HG03159 (cell line): ENCODE measurements at regions not wholly inside any gene's neighbourhood (a gene's known extent, or its start where the extent isn't known, plus 50 kb on each side); places are given as distances from the start of the nearest gene placed in this dataset.
A peak's percentile ranks its signal among the peaks of the same experiment; 100 is the strongest.

Source experiments
- ATAC-seq: cut with Tn5 transposase; IDR thresholded peaks from one replicate; pipeline ENCODE4 v1.9.1; 2021; ENCODE audit warnings: mild to moderate bottlenecking, moderate library complexity; ENCODE audit not compliant: unreplicated experiment

GRCh38 chr4:158010361-158010760, 162.5 kb downstream of the GASK1B start:
- no peak for ATAC-seq

GRCh38 chr4:158008551-158009218, 164.1 kb downstream of the GASK1B start:
- no peak for ATAC-seq

- no peak for ATAC-seq
Measured at GRCh38 chr4:158007566-158007965, 165.3 kb downstream of the GASK1B start.

- ATAC-seq = no peak
Measured at GRCh38 chr4:158006990-158007389, 165.8 kb downstream of the GASK1B start.

- no peak for ATAC-seq
Measured at GRCh38 chr4:158005021-158005420, 167.8 kb downstream of the GASK1B start.

- ATAC-seq = no peak
Measured at GRCh38 chr4:158004101-158004500, 168.7 kb downstream of the GASK1B start.

- ATAC-seq = no peak
Measured at GRCh38 chr4:158003212-158003611, 169.6 kb downstream of the GASK1B start.

GRCh38 chr4:158002173-158002572, 170.7 kb downstream of the GASK1B start:
- no peak for ATAC-seq

GRCh38 chr4:158001756-158002155, 171.1 kb downstream of the GASK1B start:
- ATAC-seq = no peak

GRCh38 chr4:157999723-158000122, 173.1 kb downstream of the GASK1B start:
- ATAC-seq = no peak

GRCh38 chr4:157997296-157997695, 175.5 kb downstream of the GASK1B start:
- ATAC-seq = no peak

GRCh38 chr4:157996061-157997028, 176.5 kb downstream of the GASK1B start:
- ATAC-seq = no peak

- no peak for ATAC-seq
Measured at GRCh38 chr4:157994863-157995262, 178.0 kb downstream of the GASK1B start.

GRCh38 chr4:157992948-157993839, 179.6 kb downstream of the GASK1B start:
- ATAC-seq = no peak

GRCh38 chr4:157992038-157992705, 180.7 kb downstream of the GASK1B start:
- ATAC-seq = peak; percentile 63

GRCh38 chr4:157988641-157989040, 184.2 kb downstream of the GASK1B start:
- no peak for ATAC-seq

- no peak for ATAC-seq
Measured at GRCh38 chr4:157984285-157984911, 188.4 kb downstream of the GASK1B start.

- no peak for ATAC-seq
Measured at GRCh38 chr4:157983300-157983699, 189.5 kb downstream of the GASK1B start.

- no peak for ATAC-seq
Measured at GRCh38 chr4:157980158-157980557, 192.7 kb downstream of the GASK1B start.
